Neural progenitor cell (in vitro differentiated cells): ENCODE measurements at regions not wholly inside any gene's neighbourhood (a gene's known extent, or its start where the extent isn't known, plus 50 kb on each side); places are given as distances from the start of the nearest gene placed in this dataset.

Experiments used
- CTCF ChIP-seq: fragments of 200-600 bp; sonication (generic); IDR thresholded peaks from 2 replicates; pipeline ENCODE4 v1.5.1; 2017; ENCODE audit warnings: antibody characterized with exemption, mild to moderate bottlenecking
- EZH2 ChIP-seq: fragments of 200-600 bp; sonication (generic); IDR thresholded peaks from 2 replicates; pipeline ENCODE4 v1.6.1; 2017; ENCODE audit warnings: antibody characterized with exemption, mild to moderate bottlenecking, moderate library complexity
- EZH2phosphoT487 ChIP-seq: fragments of 200-600 bp; sonication (generic); IDR thresholded peaks from 2 replicates; pipeline ENCODE4 v1.6.1; 2017; ENCODE audit warnings: antibody characterized with exemption

GRCh38 chr2:174694196-174694878, 69.9 kb downstream of the CHRNA1 start:
- TF ChIP-seq CTCF = no peak
- no peak for TF ChIP-seq EZH2
- no peak for TF ChIP-seq EZH2phosphoT487
